ENCODE measurements at regions not wholly inside any gene's neighbourhood (a gene's known extent, or its start where the extent isn't known, plus 50 kb on each side); places are given as distances from the start of the nearest gene placed in this dataset.

DNA sequence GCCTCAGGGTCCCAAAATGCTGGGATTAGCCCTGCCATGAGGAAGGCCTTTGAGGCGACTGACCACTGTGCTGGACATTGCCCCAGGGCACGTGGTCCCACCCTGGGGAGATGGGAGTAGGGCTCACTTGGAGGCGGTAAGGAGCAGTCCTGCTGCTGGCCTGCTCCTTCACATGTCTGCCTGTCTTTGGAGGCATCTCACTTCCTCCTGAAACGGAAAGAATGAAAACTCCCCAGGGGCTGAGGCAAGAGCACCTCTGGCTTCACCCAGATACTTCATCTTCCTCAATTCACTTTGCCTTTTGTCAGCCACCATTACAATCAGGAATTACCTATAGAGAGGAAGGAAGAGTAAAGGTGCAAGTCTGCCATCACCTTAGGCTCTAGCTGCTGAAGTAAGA, 59.9 kb upstream of the GATA6 start:
- Histone ChIP-seq H3K27ac (no peak overlapping the region), H3K9me3 (no peaks in the 10 kb centered on the region), H3K27me3 (no peaks in the 10 kb centered on the region), H3K4me1 (no peaks in the 10 kb centered on the region), H3K4me3 (no peak overlapping the region), H3K36me3 (ENCODE audit: low read depth, missing control alignments) (no peaks in the 10 kb centered on the region)
- WGBS, 2 donors = 88 to 94% methylated on average over 1 to 4 of the region's 4 CpGs
- no peak for DNase-seq
- TF ChIP-seq POLR2A (IDR thresholded peaks at IDR 0.05) = no peak
- TF ChIP-seq, protein P1, sequence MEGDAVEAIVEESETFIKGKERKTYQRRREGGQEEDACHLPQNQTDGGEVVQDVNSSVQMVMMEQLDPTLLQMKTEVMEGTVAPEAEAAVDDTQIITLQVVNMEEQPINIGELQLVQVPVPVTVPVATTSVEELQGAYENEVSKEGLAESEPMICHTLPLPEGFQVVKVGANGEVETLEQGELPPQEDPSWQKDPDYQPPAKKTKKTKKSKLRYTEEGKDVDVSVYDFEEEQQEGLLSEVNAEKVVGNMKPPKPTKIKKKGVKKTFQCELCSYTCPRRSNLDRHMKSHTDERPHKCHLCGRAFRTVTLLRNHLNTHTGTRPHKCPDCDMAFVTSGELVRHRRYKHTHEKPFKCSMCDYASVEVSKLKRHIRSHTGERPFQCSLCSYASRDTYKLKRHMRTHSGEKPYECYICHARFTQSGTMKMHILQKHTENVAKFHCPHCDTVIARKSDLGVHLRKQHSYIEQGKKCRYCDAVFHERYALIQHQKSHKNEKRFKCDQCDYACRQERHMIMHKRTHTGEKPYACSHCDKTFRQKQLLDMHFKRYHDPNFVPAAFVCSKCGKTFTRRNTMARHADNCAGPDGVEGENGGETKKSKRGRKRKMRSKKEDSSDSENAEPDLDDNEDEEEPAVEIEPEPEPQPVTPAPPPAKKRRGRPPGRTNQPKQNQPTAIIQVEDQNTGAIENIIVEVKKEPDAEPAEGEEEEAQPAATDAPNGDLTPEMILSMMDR (IDR thresholded peaks at IDR 0.05) = no peak
- intact Hi-C loops (cut with DNase I; ENCODE audit: low total_unique reads) = no loop called here

DNA sequence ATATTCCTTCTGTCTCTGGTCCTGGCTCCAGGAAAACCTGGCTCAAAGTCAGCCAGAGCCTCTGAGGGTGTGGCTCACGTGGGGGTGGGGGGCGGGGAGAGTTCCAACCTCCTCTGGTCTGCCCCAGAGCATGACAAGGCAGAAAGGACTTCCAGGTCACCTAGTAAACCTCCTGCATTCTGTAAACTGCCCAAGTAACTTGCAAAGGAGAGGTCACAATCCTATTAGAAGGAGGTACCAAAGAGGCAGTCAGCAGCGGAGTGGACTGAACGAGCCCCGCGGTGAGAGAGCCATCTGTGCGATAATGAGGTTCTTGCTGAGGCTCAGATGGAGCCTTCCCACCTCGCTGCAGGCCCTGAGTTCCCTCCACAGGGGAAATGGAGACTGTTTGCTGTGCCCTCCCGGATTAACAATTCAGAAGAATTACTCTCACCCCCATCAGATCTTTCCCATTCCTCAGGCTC, 58.9 kb upstream of the GATA6 start:
- H3K27me3 ChIP-seq = no peaks in the 10 kb centered on the region
- H3K27ac ChIP-seq = no peak overlapping the region
- TF ChIP-seq, protein P1 (IDR thresholded peaks at IDR 0.05) = no peak
- TF ChIP-seq POLR2A (IDR thresholded peaks at IDR 0.05) = no peak
- DNase-seq = no peak
- WGBS, 2 donors = 30 to 58% methylated on average over 9 of the region's 9 CpGs
- H3K9me3 ChIP-seq = no peaks in the 10 kb centered on the region
- no peaks in the 10 kb centered on the region for H3K4me1 ChIP-seq
- intact Hi-C loops (cut with DNase I; ENCODE audit: low total_unique reads) = no loop called here
- no peak overlapping the region for H3K4me3 ChIP-seq
- H3K36me3 ChIP-seq (ENCODE audit: low read depth, missing control alignments) = no peaks in the 10 kb centered on the region

DNA sequence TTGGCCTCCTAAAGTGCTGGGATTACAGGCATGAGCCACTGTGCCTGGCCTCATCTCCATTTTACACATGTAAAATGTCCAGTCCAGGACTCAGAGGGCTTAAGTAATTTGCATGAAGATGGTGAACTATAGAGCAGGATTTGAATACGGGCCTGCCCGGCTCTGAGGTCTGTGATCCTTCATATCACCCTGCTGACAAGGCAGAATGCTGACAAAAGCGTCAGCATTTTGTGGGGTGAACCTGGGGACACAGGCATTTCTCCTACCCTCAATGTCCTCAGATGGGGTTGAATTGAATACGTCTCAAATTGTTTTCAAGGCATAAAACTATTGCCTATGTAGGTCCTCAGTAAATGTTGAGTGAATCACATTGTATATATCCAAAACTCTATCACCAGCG, 57.2 kb upstream of the GATA6 start:
- 93 to 95% methylated on average over 5 of the region's 5 CpGs for WGBS, 2 donors
- no peak for DNase-seq
- H3K36me3 ChIP-seq (ENCODE audit: low read depth, missing control alignments) = no peaks in the 10 kb centered on the region
- TF ChIP-seq, protein P1 (IDR thresholded peaks at IDR 0.05) = no peak
- no peaks in the 10 kb centered on the region for H3K9me3 ChIP-seq
- no peaks in the 10 kb centered on the region for H3K4me1 ChIP-seq
- H3K27me3 ChIP-seq = no peaks in the 10 kb centered on the region
- H3K27ac ChIP-seq = no peak overlapping the region
- intact Hi-C loops (cut with DNase I; ENCODE audit: low total_unique reads) = no loop called here
- no peak overlapping the region for H3K4me3 ChIP-seq

DNA sequence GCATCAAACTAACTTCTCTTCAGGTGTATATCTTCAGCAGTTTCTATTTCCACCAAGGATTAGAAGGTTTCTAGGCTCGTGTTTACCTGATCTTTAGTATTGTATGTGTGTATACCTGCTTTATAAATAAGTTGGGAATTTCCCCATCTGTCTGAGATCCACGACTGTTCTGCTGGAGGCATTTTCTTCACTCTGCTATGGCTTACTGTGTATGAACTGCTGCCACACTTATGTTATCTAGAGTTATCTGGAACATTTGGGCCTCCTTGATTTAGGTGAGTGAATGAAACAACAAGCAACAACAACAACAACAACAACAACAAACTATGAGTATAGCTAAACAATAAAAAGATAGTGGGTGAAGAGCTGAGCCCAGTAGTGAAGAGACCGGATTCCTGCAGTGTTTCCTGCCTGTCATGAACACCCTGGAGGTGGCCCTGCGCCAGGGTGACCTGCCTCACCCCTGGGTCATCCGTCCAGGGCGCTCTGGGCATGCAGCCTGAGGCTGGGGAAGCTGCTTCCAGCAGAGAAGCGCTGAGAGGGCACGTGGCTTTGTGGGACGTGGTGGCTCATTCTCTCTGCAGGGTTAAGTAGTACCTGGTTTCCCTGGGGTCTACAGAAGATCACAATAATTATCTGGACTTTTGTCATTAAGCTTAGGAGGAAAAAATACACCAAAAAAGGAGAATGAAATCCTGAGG, 56.1 kb upstream of the GATA6 start:
- H3K9me3 ChIP-seq = no peaks in the 10 kb centered on the region
- no peak overlapping the region for H3K27ac ChIP-seq
- 69 to 77% methylated on average over 8 to 9 of the region's 9 CpGs for WGBS, 2 donors
- no peak for TF ChIP-seq POLR2A (IDR thresholded peaks at IDR 0.05)
- TF ChIP-seq, protein P1 (IDR thresholded peaks at IDR 0.05) = no peak
- H3K36me3 ChIP-seq (ENCODE audit: low read depth, missing control alignments) = no peaks in the 10 kb centered on the region
- no peak overlapping the region for H3K4me3 ChIP-seq
- no peak for DNase-seq
- H3K27me3 ChIP-seq = no peaks in the 10 kb centered on the region
- intact Hi-C loops (cut with DNase I; ENCODE audit: low total_unique reads) = no loop called here
- H3K4me1 ChIP-seq = no peaks in the 10 kb centered on the region
